ENCODE measurements at regions not wholly inside any gene's neighbourhood (a gene's known extent, or its start where the extent isn't known, plus 50 kb on each side); places are given as distances from the start of the nearest gene placed in this dataset.

DNA sequence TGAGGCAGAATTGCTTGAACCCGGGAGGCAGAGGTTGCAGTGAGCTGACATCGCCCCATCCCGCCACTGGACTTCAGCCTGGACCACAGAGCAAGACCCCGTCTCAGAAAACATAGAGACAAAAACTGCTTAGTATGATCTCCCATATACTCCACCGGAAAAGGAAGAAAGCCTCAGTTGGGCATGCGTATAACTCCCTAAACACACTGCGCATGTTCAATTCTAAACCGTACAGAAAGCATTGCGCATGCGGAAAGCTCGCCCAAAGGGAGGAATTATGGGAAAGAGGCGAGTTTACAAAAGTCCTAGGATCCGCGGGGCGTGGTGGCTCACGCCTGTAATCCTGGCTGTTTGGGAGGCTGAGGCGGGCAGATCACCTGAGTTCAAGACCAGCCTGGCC lies 312.7 kb upstream of the ERCC4 start:
- TF ChIP-seq, protein P1, sequence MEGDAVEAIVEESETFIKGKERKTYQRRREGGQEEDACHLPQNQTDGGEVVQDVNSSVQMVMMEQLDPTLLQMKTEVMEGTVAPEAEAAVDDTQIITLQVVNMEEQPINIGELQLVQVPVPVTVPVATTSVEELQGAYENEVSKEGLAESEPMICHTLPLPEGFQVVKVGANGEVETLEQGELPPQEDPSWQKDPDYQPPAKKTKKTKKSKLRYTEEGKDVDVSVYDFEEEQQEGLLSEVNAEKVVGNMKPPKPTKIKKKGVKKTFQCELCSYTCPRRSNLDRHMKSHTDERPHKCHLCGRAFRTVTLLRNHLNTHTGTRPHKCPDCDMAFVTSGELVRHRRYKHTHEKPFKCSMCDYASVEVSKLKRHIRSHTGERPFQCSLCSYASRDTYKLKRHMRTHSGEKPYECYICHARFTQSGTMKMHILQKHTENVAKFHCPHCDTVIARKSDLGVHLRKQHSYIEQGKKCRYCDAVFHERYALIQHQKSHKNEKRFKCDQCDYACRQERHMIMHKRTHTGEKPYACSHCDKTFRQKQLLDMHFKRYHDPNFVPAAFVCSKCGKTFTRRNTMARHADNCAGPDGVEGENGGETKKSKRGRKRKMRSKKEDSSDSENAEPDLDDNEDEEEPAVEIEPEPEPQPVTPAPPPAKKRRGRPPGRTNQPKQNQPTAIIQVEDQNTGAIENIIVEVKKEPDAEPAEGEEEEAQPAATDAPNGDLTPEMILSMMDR (IDR thresholded peaks at IDR 0.05) = no peak
- no peak for TF ChIP-seq POLR2A (IDR thresholded peaks at IDR 0.05)
